ENCODE measurements at regions not wholly inside any gene's neighbourhood (a gene's known extent, or its start where the extent isn't known, plus 50 kb on each side); places are given as distances from the start of the nearest gene placed in this dataset.
"Not testable (repeated sequence)": the region's sequence is repeated elsewhere in the genome, so short reads cannot be mapped to it uniquely, and the experiment has no call there.

GRCh38 chr2:12569929-12570328, 146.8 kb upstream of the TRIB2 start:
- DNase-seq, result not testable (repeated sequence)

- DNase-seq, result no peak
These were observed 139.6 kb upstream of the TRIB2 start for GRCh38 chr2:12577091-12577490.

GRCh38 chr2:12577567-12578253, 139.0 kb upstream of the TRIB2 start:
- DNase-seq, result no peak

- DNase-seq, result no peak
These were observed 137.7 kb upstream of the TRIB2 start for GRCh38 chr2:12579018-12579417.

GRCh38 chr2:12584338-12584737, 132.4 kb upstream of the TRIB2 start:
- no peak for DNase-seq

- DNase-seq, result no peak
These were observed 131.0 kb upstream of the TRIB2 start for GRCh38 chr2:12585784-12586183.

GRCh38 chr2:12587228-12587627, 129.5 kb upstream of the TRIB2 start:
- DNase-seq, result no peak

- no peak for DNase-seq
These were observed 128.8 kb upstream of the TRIB2 start for GRCh38 chr2:12587729-12588522.

GRCh38 chr2:12588986-12589385, 127.8 kb upstream of the TRIB2 start:
- no peak for DNase-seq

GRCh38 chr2:12589802-12590320, 126.9 kb upstream of the TRIB2 start:
- no peak for DNase-seq

- DNase-seq, result no peak
These were observed 124.4 kb upstream of the TRIB2 start for GRCh38 chr2:12592296-12592695.

GRCh38 chr2:12594590-12594989, 122.1 kb upstream of the TRIB2 start:
- DNase-seq, result no peak

- DNase-seq, result no peak
These were observed 120.0 kb upstream of the TRIB2 start for GRCh38 chr2:12596771-12597170.

- no peak for DNase-seq
These were observed 119.1 kb upstream of the TRIB2 start for GRCh38 chr2:12597610-12598009.

- no peak for DNase-seq
These were observed 114.1 kb upstream of the TRIB2 start for GRCh38 chr2:12602661-12603060.

GRCh38 chr2:12603781-12604295, 112.9 kb upstream of the TRIB2 start:
- no peak for DNase-seq

- DNase-seq, result no peak
These were observed 112.4 kb upstream of the TRIB2 start for GRCh38 chr2:12604341-12604740.

- DNase-seq, result no peak
These were observed 111.4 kb upstream of the TRIB2 start for GRCh38 chr2:12605366-12605765.

GRCh38 chr2:12605936-12606335, 110.8 kb upstream of the TRIB2 start:
- DNase-seq, result no peak

- no peak for DNase-seq
These were observed 110.2 kb upstream of the TRIB2 start for GRCh38 chr2:12606472-12607000.

GRCh38 chr2:12607971-12608370, 108.8 kb upstream of the TRIB2 start:
- DNase-seq, result no peak

GRCh38 chr2:12610314-12610713, 106.4 kb upstream of the TRIB2 start:
- DNase-seq, result no peak

GRCh38 chr2:12612168-12612567, 104.6 kb upstream of the TRIB2 start:
- no peak for DNase-seq

GRCh38 chr2:12612671-12613070, 104.1 kb upstream of the TRIB2 start:
- DNase-seq, result no peak
